DOHH2 (cell line): ENCODE measurements at regions not wholly inside any gene's neighbourhood (a gene's known extent, or its start where the extent isn't known, plus 50 kb on each side); places are given as distances from the start of the nearest gene placed in this dataset.

Source experiments
- H3F3A ChIP-seq: fragments of 200-600 bp; sonication (generic), shearing (Covaris generic); 2 replicates; pipeline ENCODE4 v1.6.0; 2016; ENCODE audit warnings: antibody characterized with exemption, mild to moderate bottlenecking; ENCODE audit not compliant: control insufficient read depth, insufficient read depth
- H3K27ac ChIP-seq: fragments of 200-600 bp; sonication (generic); 2 replicates; pipeline ENCODE4 v1.5.1; 2014; ENCODE audit warnings: low read depth, mild to moderate bottlenecking, low read length, moderate library complexity
- H3K27me3 ChIP-seq: fragments of 200-600 bp; sonication (generic); 2 replicates; pipeline ENCODE4 v1.6.1; 2014; ENCODE audit warnings: mild to moderate bottlenecking, low read length, mixed read lengths; ENCODE audit not compliant: control insufficient read depth
- H3K36me3 ChIP-seq: fragments of 200-600 bp; sonication (generic); 2 replicates; pipeline ENCODE4 v1.6.1; 2014; ENCODE audit warnings: mild to moderate bottlenecking, low read length, moderate library complexity, mixed read lengths; ENCODE audit not compliant: control insufficient read depth
- H3K4me1 ChIP-seq: fragments of 200-600 bp; sonication (generic); 2 replicates; pipeline ENCODE4 v1.6.1; 2014; ENCODE audit warnings: mild to moderate bottlenecking, low read length, mixed read lengths; ENCODE audit not compliant: control insufficient read depth
- H3K4me2 ChIP-seq: fragments of 200-600 bp; sonication (generic); 2 replicates; pipeline ENCODE4 v1.6.0; 2014; ENCODE audit warnings: mild to moderate bottlenecking, low read length, moderate library complexity
- H3K4me3 ChIP-seq: fragments of 200-600 bp; sonication (generic); 2 replicates; pipeline ENCODE4 v1.5.1; 2014; ENCODE audit warnings: mild to moderate bottlenecking, low read length, mixed read lengths
- H3K79me2 ChIP-seq: fragments of 200-600 bp; sonication (generic); 2 replicates; pipeline ENCODE4 v1.6.1; 2014; ENCODE audit warnings: mild to moderate bottlenecking, low read length, mixed read lengths; ENCODE audit not compliant: control insufficient read depth
- H3K9me2 ChIP-seq: fragments of 200-600 bp; sonication (generic); replicated peaks from 2 replicates; pipeline ENCODE4 v1.6.1; 2014; ENCODE audit warnings: mild to moderate bottlenecking, low read length, mixed read lengths; ENCODE audit not compliant: control insufficient read depth
- H3K9me3 ChIP-seq: fragments of 200-600 bp; sonication (generic); 2 replicates; pipeline ENCODE4 v1.6.1; 2014; ENCODE audit warnings: antibody characterized with exemption, low read length, mixed read lengths; ENCODE audit not compliant: control insufficient read depth, insufficient read depth
- H4K20me1 ChIP-seq: fragments of 200-600 bp; sonication (generic); 2 replicates; pipeline ENCODE4 v1.6.0; 2014; ENCODE audit warnings: low read depth, mild to moderate bottlenecking, antibody characterized with exemption, low read length, moderate library complexity; ENCODE audit not compliant: control insufficient read depth, insufficient read depth
- CTCF ChIP-seq: fragments of 200-600 bp; sonication (generic); IDR thresholded peaks from one replicate; pipeline ENCODE4 v1.5.1; 2014; ENCODE audit warnings: antibody characterized with exemption, mild to moderate bottlenecking, low read depth, low read length; ENCODE audit not compliant: poor library complexity, severe bottlenecking
- EZH2phosphoT487 ChIP-seq: fragments of 200-600 bp; sonication (generic); IDR thresholded peaks from 2 replicates; pipeline ENCODE4 v1.6.1; 2017; ENCODE audit warnings: borderline replicate concordance, mild to moderate bottlenecking, antibody characterized with exemption, low read length, moderate library complexity, mixed read lengths

DNA sequence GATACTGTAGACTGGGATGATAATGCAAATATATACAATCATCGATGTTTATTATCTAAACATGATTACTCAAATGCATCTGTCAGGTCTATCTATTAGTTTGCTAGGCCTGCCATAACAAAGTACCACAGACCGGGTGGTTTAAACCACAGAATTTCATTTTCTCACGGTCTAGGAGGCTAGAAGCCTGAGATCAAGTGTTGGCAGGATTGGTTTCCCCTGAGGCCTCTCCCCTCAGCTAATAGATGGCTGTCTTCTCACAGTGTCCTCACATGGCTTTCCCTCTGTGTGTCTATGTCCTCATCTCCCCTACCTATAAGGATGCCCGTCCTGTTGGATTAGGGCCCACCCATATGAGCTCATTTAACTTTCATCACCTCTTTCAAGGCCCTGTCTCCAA, 512.6 kb upstream of the SLC35B3 start:
- H4K20me1 ChIP-seq = no peaks in the 10 kb centered on the region
- H3K9me3 ChIP-seq = no peaks in the 10 kb centered on the region
- no peaks in the 10 kb centered on the region for H3K36me3 ChIP-seq
- no peak overlapping the region for H3K27ac ChIP-seq
- H3K79me2 ChIP-seq = no peaks in the 10 kb centered on the region
- H3F3A ChIP-seq = no peaks in the 10 kb centered on the region
- H3K4me3 ChIP-seq = no peak overlapping the region
- no peaks in the 10 kb centered on the region for H3K9me2 ChIP-seq
- H3K27me3 ChIP-seq = no peaks in the 10 kb centered on the region
- H3K4me1 ChIP-seq = no peaks in the 10 kb centered on the region
- H3K4me2 ChIP-seq = no peak overlapping the region
- no peak for TF ChIP-seq CTCF
- no peak for TF ChIP-seq EZH2phosphoT487

GRCh38 chr6:8944548-8944947, 509.2 kb upstream of the SLC35B3 start:
- Histone ChIP-seq H3K4me3 (no peak overlapping the region), H3F3A (no peaks in the 10 kb centered on the region), H3K79me2 (no peaks in the 10 kb centered on the region), H3K9me2 (no peaks in the 10 kb centered on the region), H3K36me3 (no peaks in the 10 kb centered on the region), H3K4me2 (no peak overlapping the region), H4K20me1 (no peaks in the 10 kb centered on the region), H3K4me1 (no peaks in the 10 kb centered on the region), H3K27me3 (no peaks in the 10 kb centered on the region), H3K27ac (no peak overlapping the region), H3K9me3 (no peaks in the 10 kb centered on the region)
- TF ChIP-seq CTCF = no peak
- no peak for TF ChIP-seq EZH2phosphoT487

DNA sequence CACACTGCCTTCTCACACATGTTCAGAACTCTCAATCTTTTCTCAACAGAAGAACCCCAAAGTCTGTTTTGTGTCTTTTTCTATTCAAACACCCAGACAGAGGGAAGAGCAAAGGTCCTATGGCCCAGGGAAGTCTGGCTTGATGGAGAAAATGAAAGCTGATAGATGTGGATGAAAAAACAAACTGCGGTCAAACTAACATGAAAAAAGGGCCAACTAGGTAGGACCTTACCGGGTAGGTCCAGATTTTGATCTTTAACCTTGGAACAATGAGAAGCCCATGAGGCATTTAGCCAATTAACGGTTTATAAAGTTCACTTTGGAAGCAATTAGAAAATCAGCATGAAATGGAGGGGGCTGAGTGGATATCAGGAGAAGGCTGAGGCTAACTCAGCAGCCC, 507.7 kb upstream of the SLC35B3 start:
- Histone ChIP-seq H3K27ac (no peak overlapping the region), H3K79me2 (no peaks in the 10 kb centered on the region), H3F3A (no peaks in the 10 kb centered on the region), H3K27me3 (no peaks in the 10 kb centered on the region), H4K20me1 (no peaks in the 10 kb centered on the region), H3K4me3 (no peak overlapping the region), H3K9me3 (no peaks in the 10 kb centered on the region), H3K9me2 (no peaks in the 10 kb centered on the region), H3K36me3 (no peaks in the 10 kb centered on the region), H3K4me1 (no peaks in the 10 kb centered on the region), H3K4me2 (no peak overlapping the region)
- no peak for TF ChIP-seq EZH2phosphoT487
- no peak for TF ChIP-seq CTCF

DNA sequence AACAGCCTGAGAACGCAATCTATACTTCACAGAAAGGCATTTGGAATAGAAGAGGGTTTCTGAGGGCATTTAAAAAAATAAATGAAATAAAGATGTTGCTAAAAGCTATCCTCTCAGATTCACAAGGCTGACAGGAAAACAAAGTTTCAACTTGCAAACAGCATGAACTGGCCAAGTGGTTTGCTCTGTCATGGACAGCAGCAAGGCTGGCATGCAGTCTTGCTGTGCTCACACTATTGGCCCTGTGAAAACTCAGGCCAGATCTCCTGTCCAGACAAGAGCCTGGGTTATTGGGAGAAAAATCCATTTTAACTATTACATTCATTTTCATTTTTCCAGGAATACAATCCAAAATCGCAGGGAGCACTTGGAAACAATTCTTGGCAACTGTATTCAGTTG, 506.2 kb upstream of the SLC35B3 start:
- Histone ChIP-seq H3K4me3 (no peak overlapping the region), H3K27me3 (no peaks in the 10 kb centered on the region), H3F3A (no peaks in the 10 kb centered on the region), H3K79me2 (no peaks in the 10 kb centered on the region), H3K36me3 (no peaks in the 10 kb centered on the region), H3K9me2 (no peaks in the 10 kb centered on the region), H3K27ac (no peak overlapping the region), H3K4me2 (no peak overlapping the region), H4K20me1 (no peaks in the 10 kb centered on the region), H3K4me1 (no peaks in the 10 kb centered on the region), H3K9me3 (no peaks in the 10 kb centered on the region)
- TF ChIP-seq EZH2phosphoT487 (no peak), CTCF (no peak)
